Stimulated activated naive CD4-positive, alpha-beta T cell (primary cell): ENCODE measurements at regions not wholly inside any gene's neighbourhood (a gene's known extent, or its start where the extent isn't known, plus 50 kb on each side); places are given as distances from the start of the nearest gene placed in this dataset.

ENCODE experiments used
- DNase-seq, 6 experiments: peaks; one replicate each; lab custom pipeline; 2025; lab: John Stamatoyannopoulos, UW

DNA sequence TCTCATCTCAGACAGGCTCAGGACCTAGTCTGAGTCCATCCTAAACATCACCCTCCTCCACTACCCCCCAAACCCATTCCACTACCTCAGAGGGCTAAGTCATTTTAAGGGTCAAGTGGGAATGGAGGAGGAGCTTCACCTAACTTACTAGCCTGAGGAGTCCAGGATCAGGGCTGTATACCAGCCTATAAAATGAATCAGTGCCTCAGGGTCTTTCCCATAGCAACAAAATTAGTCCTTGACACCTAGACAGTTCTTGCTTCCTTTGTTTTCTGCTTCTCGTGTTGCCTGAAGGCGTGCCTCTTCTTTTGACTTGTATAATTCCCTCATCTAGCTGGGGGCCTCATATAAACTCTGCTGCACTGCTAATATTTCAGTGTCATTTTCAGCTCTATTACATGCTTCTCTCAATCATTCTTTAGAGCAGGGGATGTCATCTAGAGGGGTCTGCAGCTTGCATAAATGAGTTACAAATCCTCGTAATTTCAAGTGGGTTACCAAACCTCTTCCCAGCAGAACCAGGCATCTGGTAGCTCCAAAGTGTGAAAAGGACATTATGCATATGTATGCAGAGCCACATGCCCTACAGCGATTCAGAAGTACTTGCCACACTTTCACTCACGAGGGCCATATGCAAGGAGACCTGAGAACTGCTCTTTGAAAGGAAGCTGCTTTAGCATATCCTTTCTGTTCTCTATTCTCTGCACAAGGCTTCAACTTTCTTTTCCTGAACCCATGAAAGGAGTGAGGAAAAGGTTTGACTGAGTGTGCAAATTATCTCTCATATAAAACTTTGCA lies 311.7 kb upstream of the SEMA6D start:
- no peak for DNase-seq

DNA sequence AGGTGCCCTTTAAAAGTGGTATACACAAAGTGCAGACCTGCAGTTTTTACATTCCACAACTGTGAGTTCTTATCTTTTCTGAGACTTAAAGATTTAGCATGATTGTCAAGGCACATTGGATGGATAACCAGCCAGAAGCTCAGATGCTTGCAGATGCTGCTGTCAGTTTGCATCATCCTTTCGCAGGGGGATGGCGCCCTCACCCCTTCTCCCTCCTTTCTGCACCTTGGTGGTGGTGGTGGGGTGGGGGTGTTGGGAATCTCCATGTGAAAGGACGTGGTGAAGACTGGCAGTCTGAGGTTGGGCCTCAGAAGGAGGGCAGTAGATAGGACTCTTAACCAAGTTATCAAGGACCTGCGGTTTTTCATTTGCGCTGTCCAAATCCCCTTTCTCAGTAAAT lies 309.6 kb upstream of the SEMA6D start:
- DNase-seq, result no peak

DNA sequence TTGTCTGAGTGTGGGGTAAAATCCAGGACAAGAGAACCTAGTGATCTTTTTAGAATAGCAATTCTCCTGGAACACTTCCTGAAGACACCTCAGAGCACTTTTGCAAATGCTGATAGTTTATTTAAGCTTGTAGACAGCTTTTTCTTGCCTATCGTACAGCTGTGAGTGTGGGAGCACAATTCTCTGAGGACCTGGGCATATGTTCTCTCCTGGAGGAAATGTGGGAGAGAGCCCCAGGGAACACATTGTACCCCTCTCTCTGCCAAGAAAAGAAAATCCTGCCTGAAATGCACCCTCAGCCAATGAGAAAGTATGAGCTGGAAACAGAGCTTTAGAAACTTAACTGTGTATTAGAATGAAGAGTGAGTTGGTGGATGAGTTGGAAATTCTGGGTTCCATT lies 308.3 kb upstream of the SEMA6D start:
- no peak for DNase-seq

DNA sequence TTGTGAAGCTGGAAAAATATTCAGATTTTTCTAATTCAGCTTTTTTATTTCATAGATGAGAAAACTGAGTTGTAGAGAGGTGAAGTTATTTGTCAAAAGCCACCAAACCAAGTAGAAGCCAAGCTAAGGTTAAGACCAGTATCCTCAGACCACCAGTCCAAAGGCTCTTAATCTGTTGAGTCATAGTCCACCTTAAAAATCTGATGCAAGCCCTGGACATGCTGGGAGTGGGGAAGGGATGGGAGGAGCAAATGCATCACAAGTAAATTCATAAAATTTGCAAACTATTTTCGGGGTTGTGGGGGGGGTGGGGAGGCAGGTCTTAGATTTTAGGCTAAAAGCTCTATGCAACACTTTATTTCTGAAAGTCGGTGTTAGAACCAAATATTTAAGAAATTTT lies 307.7 kb upstream of the SEMA6D start:
- DNase-seq, result no peak

DNA sequence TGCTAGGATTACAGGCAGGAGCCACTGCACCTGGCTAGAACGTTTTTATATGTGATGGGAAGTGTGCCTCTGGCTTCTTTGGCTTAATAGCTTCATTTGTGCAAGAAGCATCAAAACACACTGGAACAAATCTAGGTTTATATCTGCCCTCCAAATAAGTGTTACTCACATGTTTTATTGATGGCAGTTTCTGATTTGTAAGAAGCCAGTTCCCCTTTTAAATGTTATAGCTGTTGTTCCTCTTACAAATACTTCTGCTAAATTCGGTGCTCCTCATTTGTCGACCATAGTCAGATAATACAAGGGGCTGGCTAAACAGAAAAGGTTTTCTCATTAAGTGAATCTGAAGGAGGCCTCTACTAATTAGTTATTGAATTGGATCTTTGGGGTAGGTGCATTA lies 307.1 kb upstream of the SEMA6D start:
- no peak for DNase-seq

DNA sequence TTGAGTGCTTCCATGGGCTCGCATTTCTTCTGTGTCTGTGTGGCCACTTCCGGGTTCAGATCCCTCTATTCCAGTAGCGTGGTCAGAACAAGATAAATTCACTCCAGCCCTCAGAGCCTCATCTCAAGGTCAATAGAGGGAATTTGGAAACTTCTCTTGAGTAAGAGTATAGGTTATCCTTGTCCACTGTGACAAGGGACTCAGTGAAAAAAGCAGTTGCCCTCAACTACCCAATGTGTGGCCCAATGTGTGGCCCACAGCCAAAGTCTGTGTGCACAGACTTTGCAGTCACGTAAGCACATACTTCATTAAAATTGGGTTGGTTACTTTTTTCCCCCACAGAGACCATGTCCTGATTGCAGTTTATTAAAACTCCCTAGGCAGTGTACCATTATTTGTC lies 305.6 kb upstream of the SEMA6D start:
- no peak for DNase-seq

DNA sequence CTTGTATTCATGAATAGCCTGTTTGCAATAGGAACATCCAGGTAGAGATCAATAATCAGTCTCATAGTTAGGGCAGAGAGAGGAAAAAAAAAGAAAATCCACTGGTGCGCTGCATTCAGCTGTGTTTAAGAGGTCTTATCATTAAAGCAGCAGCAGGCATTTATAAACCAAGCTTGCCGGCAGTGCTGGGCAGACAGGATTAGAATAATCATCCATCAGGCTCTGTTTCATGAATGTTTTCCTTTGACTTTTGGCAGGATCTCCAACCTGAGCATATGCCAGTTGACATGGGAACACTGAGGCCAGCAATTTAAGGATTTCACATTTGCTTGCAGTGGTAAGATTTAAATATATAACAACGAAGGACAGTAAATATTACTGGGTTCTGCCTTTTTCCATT lies 305.2 kb upstream of the SEMA6D start:
- DNase-seq, result no peak

DNA sequence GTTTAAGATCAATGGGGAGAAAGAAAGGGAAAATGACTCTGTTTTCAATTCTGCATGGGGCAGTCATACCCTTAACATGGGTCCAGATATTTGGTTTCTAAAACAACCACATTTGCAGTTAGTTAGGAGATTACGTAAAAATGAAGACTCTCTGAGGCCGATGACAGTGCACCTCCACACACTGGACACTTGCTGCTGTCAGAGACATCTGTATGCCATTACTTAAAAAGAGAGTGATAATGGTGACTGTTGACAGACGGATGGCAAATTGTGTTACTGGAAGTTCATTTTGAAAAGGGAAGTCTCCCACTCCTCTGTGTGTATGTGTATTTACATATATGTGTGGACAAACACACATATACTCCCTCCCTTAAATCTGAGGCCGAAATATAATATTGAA lies 304.5 kb upstream of the SEMA6D start:
- DNase-seq, result no peak

DNA sequence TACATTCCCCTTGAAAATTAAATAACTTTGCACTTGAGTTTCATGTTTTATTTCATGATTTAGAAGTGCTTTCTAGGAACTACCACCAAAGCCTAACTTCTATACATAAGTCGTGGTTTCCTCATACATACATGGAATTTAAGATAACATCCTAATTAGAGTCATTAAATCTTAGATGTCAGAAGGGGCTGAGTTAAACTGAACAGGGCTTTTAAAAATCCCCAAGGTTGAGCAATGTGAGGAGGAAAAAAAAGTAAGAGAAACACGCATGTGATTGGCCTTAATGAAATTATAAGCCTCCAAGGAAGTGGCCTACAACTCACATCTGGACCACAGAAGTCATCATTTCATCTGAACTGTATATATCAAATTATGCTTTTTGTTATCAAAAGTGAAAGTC lies 303.1 kb upstream of the SEMA6D start:
- no peak for DNase-seq

DNA sequence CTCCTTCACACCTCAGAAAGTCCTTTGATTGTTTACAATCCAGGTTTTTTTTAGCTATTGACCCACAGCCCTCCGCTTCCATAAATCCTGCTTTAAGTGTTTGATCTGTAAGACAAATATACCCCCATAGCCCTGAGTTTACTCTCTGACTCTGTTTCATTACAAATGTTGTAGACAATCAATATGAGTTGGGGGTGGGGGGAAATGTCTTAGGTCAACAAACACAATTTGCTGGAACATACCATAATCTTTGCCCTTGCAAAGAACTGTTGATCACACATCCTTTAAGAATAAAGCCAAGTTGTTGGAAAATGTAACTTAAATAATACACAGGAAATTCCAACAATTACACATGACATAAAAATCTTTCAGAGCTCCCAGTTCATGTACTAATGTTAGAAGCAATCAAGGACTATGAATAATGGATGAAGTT lies 301.8 kb upstream of the SEMA6D start:
- DNase-seq, result no peak

DNA sequence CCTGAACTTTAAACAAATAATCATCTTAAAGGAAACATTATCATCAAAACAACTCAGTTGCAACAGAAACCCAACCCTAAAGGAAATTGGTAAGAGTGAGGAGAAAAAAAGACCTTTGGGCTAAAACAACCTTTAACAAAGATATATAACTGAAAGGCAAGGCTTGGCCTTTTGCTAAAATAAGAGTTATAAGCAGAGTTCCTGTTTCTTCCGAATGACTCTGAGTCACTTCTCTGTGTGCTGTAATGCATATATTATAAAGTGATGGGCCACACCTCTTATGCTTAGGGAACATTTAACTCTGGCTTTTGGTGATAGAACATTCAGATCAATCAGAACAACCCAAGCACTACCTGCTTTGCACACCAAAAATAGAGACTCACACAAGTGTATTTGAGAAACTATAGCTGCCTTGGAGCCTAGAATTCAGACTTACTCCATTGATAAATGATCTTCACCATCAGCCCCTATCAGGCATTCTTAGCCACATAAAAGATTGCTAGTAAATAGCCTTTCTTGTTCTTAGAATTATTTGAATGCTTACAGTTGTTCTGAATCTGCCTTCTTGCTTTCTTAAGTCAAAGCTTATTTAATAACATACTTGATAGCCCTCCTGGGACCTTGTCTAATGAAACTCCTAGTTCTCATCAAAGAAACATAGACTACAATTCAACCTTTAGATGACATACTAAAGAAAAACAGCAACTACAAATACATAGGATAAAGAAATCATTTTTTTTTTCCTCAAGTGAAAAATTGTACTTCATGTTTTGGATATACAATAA lies 294.2 kb upstream of the SEMA6D start:
- DNase-seq, result no peak

DNA sequence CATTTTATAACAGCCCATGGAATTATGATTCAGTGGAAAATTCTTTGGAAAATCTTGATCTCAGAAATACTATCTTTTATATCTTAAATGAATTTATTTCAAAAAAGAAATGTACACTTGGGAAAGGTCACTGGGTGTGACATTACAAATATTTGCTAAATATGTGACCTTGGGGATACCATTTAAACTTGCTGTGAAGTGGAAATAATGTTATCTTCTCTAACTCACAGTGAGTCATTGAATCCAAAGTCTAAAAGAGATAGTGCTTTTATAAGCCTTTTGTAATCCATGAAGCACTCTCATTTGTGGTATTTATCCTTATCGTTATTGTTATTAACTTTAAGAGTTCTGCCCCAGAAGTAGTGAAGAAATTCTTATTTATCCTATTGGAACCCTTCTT lies 289.8 kb upstream of the SEMA6D start:
- no peak for DNase-seq

DNA sequence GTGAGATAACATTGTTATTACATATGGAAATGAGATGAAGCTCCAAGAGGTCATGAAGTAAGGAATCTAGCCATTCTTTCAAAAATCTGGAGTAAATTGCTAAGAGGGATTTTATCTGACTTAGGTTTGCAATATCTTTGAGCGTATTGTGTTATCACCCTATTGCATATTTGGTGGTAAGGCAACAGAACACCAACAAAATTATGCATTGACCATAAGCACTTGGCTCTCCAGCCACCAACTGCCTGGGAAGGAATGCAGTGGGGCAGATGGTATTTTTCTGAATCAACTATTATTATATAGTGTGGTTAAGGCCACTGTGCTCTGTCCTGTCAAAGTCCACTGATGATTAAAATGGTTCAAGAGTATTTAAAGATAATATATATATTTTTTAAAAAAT lies 287.9 kb upstream of the SEMA6D start:
- DNase-seq, result no peak

DNA sequence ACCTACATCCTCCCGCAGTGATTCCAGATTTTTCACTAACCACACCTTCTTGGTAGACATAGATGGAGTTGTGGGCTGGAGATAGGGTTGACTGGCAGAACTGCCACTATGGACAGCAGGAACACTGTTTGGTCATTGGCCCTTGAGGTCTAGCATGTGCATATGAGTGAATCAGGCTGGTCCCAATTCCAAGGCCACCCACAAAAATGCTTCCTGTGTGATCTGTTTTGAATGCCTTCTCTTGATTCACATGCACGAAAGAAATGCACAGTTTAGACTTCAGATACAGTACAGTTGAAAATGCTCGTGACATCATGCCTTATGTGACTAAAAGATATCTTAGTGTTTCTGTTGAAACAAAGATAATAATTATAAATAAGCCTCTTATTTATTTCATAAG lies 285.8 kb upstream of the SEMA6D start:
- DNase-seq, result no peak

DNA sequence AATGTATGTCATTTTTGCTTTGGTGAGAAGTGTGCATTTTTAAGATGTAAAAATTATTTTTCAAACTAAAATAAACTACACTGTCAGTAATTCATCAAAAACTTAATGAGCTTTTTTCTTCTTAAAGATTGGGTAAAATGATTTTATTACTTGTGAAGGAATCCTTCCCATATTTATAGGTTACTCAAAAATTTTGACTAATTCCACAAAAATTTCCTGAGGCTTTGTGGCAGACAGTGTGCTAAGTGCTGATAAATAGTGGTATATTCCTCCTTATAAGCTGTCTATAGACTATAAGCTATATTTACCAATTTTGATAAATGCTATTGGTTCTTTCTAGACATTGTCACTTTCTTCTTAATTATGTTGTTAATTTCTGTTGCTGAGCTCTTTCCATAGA lies 284.5 kb upstream of the SEMA6D start:
- no peak for DNase-seq

DNA sequence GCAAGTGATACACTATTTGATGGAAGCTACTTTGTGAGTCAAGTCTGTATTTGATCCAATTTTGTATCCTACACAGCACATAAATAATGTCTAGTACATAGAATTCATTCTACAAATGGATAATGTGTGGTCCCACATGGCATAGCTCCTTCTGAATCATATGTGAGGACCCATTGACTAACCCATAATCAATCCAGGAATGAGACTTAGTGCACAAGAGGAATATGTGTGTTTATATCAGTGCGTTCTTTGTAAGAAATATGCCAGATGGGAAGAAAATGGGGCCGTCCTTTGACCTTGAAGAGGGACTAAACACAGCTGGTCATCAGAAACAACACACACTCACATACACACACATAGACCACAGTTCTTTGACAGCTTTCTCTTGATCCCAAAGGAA lies 282.7 kb upstream of the SEMA6D start:
- DNase-seq, result no peak

DNA sequence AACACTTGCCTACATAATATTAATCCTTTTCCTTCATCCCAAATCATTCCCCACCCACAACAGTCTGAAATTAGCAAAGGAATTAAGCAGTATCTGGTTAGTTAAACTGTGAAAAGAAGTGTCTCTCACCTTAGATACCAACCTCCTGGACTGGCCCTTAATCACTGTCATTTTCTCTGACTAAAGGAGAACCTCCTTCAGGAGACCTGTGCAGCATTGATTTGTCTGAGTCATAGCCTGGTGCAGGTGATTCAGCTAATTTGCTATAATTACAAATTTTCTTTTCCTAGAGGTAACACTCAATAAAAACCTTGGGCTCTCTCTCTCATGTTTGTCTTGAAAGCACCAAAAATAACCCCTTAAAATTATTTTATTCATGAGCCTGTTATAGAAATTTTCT lies 279.8 kb upstream of the SEMA6D start:
- DNase-seq, result no peak

DNA sequence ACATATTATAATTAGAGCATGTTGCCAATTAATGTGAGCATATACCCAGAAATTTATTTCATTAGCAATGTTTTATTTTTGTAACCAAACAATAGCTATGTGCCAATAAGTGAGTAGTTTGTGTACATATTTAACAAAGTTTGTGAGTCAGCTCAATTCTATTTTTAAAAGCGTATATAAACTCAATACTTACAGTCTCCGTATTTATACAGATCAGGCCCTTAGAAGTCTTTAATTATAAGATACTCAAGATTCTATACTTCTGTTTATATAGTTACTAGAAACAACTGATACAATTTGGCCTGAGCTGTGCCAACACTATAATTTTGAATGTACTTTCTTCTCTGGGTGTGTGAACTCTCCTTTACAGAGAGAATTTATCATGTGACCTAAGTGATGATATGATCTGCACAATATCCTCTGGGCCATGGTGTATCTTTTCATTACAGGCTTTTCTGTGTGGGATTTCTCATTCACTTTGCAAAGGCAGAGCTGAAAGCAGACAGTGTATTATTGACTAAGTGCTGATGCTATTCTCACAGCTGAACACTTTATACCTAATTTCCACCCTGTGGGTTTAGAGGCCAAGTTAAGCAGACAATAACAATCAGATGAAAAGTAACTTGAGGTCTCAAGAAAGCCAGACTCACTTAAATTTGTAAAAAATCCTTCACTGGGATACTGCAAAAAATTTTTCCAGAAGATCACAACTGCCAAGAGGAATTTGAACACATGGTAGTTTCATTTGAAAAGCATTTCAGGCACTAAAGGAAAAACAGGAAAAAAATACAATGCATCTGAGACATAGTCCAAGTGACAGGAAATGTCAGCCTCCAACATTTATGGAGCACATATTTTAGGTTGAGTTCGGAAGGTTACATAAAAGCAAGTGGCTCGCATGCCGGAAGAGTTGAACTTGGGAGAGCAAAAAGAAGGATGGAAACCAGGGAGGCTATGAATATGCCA lies 277.9 kb upstream of the SEMA6D start:
- no peak for DNase-seq

DNA sequence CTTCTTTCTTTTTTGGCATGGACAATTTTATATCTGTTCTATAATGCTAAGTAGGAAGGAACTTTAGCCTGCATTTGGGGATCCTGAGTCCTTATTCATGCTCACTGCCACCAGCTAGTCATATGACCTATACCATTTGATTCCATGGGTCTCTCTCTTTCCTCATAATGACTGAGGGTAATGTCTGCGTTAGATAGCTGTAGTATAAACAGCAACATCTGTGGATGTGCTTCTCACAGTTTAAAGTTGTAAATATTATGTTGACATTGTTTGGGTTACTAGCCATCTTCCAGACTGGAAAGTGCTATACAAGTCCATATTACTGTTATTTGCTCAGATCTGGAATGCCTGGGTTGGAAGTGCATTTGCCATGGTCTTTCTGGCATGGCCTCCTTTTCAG lies 274.9 kb upstream of the SEMA6D start:
- DNase-seq, result no peak

DNA sequence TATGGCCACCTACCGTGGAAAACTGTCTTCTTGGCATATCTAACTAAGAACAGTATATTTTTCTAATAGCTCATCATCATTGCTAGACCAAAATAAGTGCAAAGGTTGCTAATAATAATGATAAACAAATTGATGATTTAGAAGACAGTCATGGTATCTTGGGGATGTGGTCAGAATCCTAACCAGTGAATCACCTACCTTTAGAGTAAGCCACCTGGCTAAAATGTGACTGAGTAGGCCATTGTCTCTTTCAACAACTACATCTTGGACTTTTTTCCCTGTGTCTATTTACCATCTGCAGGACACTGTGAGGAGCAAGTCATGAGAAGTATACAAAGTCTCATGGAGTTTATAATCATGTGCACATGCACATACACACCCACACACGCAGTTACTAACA lies 273.5 kb upstream of the SEMA6D start:
- DNase-seq, result no peak

DNA sequence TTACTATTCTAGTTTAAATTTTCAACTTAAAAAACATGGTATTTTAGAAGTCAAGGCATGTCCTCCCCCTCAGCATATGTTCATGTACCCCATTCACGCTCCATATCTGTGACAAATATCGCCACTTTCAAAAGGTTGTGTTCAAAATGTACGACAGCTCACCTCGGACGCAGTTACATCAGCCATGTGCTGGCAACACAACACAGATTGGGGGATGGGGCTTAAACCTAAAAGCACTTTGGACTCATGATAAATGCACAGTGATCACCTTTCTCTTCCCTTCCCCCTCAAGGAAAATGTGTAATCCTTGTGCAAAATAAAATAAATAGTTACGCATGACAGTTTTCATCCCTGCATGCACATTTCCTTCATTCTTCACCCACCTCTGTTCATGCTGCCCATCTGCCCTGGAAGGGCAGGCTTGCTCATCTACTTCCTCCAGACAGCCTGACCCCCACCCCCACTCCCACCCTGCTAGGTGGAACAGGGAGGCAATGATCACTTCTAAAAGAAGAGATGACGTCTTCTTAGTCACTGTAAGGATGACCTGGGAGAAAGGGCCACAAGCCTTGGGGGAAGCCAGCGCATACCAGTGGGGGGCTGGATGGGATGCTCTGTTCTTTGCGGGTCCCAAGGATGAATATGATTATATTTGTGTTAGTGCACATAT lies 271.4 kb upstream of the SEMA6D start:
- no peak for DNase-seq
